ENCODE measurements at regions not wholly inside any gene's neighbourhood (a gene's known extent, or its start where the extent isn't known, plus 50 kb on each side); places are given as distances from the start of the nearest gene placed in this dataset.

GRCh38 chr12:11569716-11570115 lies 79.8 kb upstream of the ETV6 start:
- H3K4me1 Mint-ChIP-seq: no peaks in the 10 kb centered on the region
- DNase-seq (ENCODE audit: low read depth, low spot score): no peak
- no peak overlapping the region for H3K27ac Mint-ChIP-seq (ENCODE audit: unreplicated experiment)
- no peaks in the 10 kb centered on the region for H3K27me3 Mint-ChIP-seq (ENCODE audit: low read depth)
- H3K4me3 Mint-ChIP-seq: no peak overlapping the region
- H3K9me3 Mint-ChIP-seq: no peaks in the 10 kb centered on the region
- TF ChIP-seq CTCF (conservative IDR thresholded peaks at IDR 0.05): no peak
- H3K36me3 Mint-ChIP-seq (ENCODE audit: low read depth): no peaks in the 10 kb centered on the region

GRCh38 chr12:11573880-11574279 lies 75.6 kb upstream of the ETV6 start:
- peaks cover 3% of the 10 kb centered on the region for H3K36me3 Mint-ChIP-seq (ENCODE audit: low read depth)
- no peaks in the 10 kb centered on the region for H3K4me1 Mint-ChIP-seq
- no peaks in the 10 kb centered on the region for H3K27me3 Mint-ChIP-seq (ENCODE audit: low read depth)
- H3K9me3 Mint-ChIP-seq: peaks cover 4% of the 10 kb centered on the region
- no peak for TF ChIP-seq CTCF (conservative IDR thresholded peaks at IDR 0.05)
- DNase-seq (ENCODE audit: low read depth, low spot score): no peak
- no peak overlapping the region for H3K27ac Mint-ChIP-seq (ENCODE audit: unreplicated experiment)
- no peak overlapping the region for H3K4me3 Mint-ChIP-seq

GRCh38 chr12:11576104-11576503 lies 73.4 kb upstream of the ETV6 start:
- no peak for TF ChIP-seq CTCF (conservative IDR thresholded peaks at IDR 0.05)
- H3K36me3 Mint-ChIP-seq (ENCODE audit: low read depth): peaks cover 3% of the 10 kb centered on the region
- peaks cover 4% of the 10 kb centered on the region for H3K9me3 Mint-ChIP-seq
- H3K4me3 Mint-ChIP-seq: no peak overlapping the region
- no peak for DNase-seq (ENCODE audit: low read depth, low spot score)
- no peaks in the 10 kb centered on the region for H3K4me1 Mint-ChIP-seq
- H3K27me3 Mint-ChIP-seq (ENCODE audit: low read depth): no peaks in the 10 kb centered on the region
- no peak overlapping the region for H3K27ac Mint-ChIP-seq (ENCODE audit: unreplicated experiment)

GRCh38 chr12:11577658-11578260 lies 71.7 kb upstream of the ETV6 start:
- Mint-ChIP-seq H3K4me3 (no peak overlapping the region), H3K9me3 (peaks cover 4% of the 10 kb centered on the region), H3K36me3 (ENCODE audit: low read depth) (peaks cover 3% of the 10 kb centered on the region), H3K27ac (ENCODE audit: unreplicated experiment) (no peak overlapping the region), H3K4me1 (no peaks in the 10 kb centered on the region), H3K27me3 (ENCODE audit: low read depth) (no peaks in the 10 kb centered on the region)
- DNase-seq (ENCODE audit: low read depth, low spot score): no peak
- TF ChIP-seq CTCF (conservative IDR thresholded peaks at IDR 0.05): no peak

GRCh38 chr12:11578461-11578993 lies 70.9 kb upstream of the ETV6 start:
- peaks cover 3% of the 10 kb centered on the region for H3K36me3 Mint-ChIP-seq (ENCODE audit: low read depth)
- no peak overlapping the region for H3K4me3 Mint-ChIP-seq
- no peaks in the 10 kb centered on the region for H3K4me1 Mint-ChIP-seq
- H3K9me3 Mint-ChIP-seq: peaks cover 4% of the 10 kb centered on the region
- DNase-seq (ENCODE audit: low read depth, low spot score): no peak
- H3K27ac Mint-ChIP-seq (ENCODE audit: unreplicated experiment): no peak overlapping the region
- TF ChIP-seq CTCF (conservative IDR thresholded peaks at IDR 0.05): no peak
- H3K27me3 Mint-ChIP-seq (ENCODE audit: low read depth): no peaks in the 10 kb centered on the region
